Spleen (tissue), 7 donors: ENCODE measurements at regions not wholly inside any gene's neighbourhood (a gene's known extent, or its start where the extent isn't known, plus 50 kb on each side); places are given as distances from the start of the nearest gene placed in this dataset.

Experiments used
- CTCF ChIP-seq, 11 experiments: fragments of 200-600 bp in 7 of 11; fragments of 450-650 bp in 4 of 11; sonication (generic) in 4 of 11; IDR thresholded peaks in 8 of 11; conservative IDR thresholded peaks in 3 of 11; 1 replicate in 7 of 11; 2 replicates in 4 of 11; pipeline versions ENCODE4 v1.4.0 to v1.8.0; 2016 to 2021; ENCODE audit warnings: antibody characterized with exemption in 11 of 11, inconsistent platforms in 4 of 11, mild to moderate bottlenecking in 1 of 11
- POLR2A ChIP-seq, 3 donors: fragments of 450-650 bp; IDR thresholded peaks; one replicate each; pipeline ENCODE4 v1.5.1; 2017; ENCODE audit warnings: antibody characterized with exemption in 3 of 3, mild to moderate bottlenecking in 1 of 3
- POLR2AphosphoS5 ChIP-seq, 3 donors: sonication (generic); formaldehyde crosslinking; IDR thresholded peaks; one replicate each; pipeline ENCODE4 v1.5.1; 2017; ENCODE audit warnings: antibody characterized with exemption in 3 of 3
- donor health status: DM: no; HTN: no; CAD: no; lungs with moderate emphysema.
- donor health status: DM: no; HTN: no; CAD: no.
- donor health status: DM: no; HTN: no; CAD: no.

DNA sequence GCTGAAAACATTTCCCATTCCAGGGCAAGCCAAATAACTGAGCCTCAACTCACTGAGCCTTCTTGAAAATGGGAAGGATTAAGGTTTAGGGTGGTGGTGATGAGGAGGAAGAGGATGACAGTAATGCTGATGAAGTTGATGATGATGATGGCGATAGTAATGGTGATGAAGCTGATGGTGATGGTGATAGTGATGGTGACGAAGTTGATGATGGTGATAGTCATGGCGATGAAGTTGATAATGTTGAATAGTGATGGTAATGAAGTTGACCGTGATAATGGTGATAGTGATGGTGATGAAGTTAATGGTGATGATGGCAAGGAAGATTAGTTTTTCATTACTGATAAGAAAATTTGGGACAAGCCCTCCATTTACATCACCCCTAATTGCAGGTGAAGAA lies 285.8 kb upstream of the DYNLRB2 start:
- TF ChIP-seq CTCF (IDR thresholded peaks at IDR 0.05 in 8 of 11, conservative IDR thresholded peaks at IDR 0.05 in 3 of 11) (no peak), POLR2A (IDR thresholded peaks at IDR 0.05) (no peak), POLR2AphosphoS5 (IDR thresholded peaks at IDR 0.05) (no peak)
